Stimulated activated CD8-positive, alpha-beta memory T cell treated with anti-CD3 and anti-CD28 coated beads, Interleukin-12 subunit alpha, Interleukin-12 subunit beta, amount 100 ng/mL, for 24 hours (primary cell): ENCODE measurements at regions not wholly inside any gene's neighbourhood (a gene's known extent, or its start where the extent isn't known, plus 50 kb on each side); places are given as distances from the start of the nearest gene placed in this dataset.

ENCODE experiments used
- DNase-seq: peaks from one replicate; pipeline ENCODE4 v3.0.0-alpha.2; 2020; ENCODE audit errors: extremely low read depth

DNA sequence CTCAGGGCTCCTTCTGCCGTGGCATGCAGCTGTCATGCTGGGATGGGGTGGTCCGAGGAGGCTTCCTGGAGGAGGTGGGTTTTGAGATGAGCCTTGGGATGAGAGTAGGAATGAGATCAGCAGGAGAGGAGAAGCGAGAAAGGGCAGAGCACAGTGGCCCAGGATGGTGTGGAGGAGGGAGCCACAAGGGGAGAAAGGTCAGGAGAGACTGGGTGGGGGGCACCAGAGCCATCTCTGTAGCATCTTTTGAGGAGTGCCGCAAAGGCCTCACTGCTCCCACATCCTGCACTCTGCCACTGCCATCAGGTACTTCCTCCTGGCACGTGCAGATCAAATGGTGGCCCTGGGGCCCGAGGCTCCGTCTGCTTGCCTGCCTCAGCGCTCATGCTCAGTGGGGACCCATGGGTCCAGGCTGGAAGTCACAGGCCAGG, 150.2 kb downstream of the MACROH2A1 start:
- no peak for DNase-seq

- DNase-seq, result no peak
Measured at GRCh38 chr5:135246923-135247795, 151.9 kb downstream of the MACROH2A1 start.

- DNase-seq, result no peak
Measured at GRCh38 chr5:135246605-135246922, 152.5 kb downstream of the MACROH2A1 start.

DNA sequence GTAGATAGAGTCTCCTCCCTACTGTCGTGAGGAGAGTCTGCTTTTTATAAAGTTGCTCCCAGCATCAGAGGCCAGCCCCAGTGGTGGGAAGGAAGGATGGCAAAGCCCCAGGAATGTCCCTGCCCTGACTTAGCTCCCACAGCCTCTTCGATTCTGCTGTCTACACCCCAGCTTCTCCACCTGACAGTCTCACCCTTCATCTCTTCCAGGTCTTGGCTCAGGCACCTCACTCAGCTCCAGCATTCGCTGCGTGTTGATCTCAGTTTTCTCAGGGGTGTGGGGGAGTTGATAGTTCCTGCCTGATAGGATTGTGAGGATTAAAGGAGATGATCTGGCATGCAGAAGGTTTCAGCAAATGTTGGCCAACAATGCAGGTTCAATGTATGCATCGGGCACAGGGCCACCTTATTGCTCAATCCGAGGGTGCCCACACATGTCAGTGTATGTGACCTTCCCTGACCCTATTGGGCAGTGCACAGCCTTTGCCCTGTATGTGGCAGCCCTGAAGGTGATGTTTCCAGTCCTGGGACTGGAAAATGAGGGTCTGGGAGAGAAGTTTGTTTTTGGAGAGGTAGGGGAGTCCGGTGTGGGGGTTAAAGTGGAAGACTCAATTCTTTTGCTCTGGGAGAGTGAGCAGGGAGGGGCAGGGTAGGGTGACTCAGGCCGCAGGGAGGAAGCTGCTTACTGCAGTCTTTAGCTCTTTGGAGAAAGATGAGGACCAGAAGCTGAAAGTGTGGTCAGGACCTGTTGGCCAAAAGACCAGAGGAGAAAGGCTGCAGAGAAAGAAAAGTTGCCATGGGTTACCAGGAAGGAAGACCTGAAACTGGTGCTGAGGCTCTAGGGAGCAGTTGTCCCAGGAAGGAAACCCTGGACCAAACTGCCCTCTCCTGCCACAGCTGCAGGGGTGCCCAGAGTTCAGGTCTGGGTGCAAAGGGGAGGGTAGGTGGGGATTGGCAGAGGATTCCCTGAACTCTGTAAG, 153.2 kb downstream of the MACROH2A1 start:
- no peak for DNase-seq

GRCh38 chr5:135244620-135245021, 154.4 kb downstream of the MACROH2A1 start:
- DNase-seq, result no peak

DNA sequence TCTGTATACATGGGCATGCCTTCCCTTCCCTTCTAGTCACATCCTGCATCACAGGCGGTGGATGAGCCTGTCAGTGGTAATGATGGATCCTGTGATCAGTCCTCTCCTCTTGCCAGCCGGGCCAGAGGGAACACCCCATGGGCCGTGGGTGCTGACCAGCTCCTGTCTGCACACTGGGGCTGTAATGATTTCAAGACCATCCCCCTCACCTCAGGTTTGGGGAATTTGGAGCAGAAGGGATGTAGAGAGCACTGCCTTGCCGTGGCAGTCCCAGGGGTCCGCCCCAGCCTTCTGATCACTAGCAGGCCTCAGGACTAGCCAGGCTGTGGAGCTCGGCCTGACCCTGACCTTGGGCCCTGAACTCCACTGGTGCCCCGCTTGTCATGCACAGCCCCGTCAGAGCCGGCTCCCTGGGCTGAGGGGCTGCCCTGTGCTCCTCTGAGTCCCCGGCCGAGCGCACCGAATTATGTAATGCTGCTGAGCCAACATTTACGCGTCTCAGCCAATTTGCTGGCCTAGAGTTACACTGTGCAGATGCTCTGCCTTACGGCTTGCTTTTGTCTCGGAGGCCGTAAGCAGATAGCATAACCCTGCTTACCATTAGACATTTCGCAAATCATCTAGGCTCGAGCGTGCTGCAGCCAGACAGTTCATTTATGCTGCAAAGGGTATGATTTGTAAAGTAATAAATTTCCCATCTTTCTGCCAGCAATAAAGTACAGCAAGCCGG, 155.3 kb downstream of the MACROH2A1 start:
- DNase-seq, result no peak

DNA sequence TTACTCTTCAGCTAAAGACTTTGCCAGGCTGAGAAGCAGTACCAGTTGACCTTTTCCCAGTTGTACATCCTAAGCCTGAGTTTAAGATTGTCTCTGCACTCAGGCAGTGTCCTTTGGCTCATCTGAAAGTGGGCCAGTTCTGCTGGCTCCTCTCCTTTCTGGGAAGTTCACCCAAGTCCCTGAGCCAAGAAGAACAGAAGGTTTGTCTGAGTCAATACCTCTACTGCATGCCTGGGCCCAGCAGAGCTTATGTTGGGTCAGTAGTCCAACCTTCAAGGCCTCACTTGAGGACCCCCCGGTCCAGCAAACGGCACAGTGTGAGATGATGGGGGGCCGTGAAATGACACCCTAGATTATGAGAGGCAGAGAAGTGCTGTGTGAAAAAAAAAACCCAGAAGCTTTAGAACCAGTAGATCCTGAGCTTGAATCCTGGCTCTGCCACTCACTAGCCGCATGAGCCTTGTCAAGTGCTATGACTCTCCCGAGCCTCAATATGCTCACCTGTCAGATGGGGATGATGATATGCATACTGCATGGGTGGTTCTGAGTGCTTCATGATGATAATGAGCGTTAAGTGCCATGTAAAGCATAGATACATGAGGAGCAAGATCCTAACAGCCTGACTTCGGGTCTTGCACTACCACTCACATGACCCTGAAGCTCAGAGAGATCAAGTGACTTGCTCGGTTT, 156.0 kb downstream of the MACROH2A1 start:
- DNase-seq, result no peak

- no peak for DNase-seq
Measured at GRCh38 chr5:135242021-135242865, 156.8 kb downstream of the MACROH2A1 start.

DNA sequence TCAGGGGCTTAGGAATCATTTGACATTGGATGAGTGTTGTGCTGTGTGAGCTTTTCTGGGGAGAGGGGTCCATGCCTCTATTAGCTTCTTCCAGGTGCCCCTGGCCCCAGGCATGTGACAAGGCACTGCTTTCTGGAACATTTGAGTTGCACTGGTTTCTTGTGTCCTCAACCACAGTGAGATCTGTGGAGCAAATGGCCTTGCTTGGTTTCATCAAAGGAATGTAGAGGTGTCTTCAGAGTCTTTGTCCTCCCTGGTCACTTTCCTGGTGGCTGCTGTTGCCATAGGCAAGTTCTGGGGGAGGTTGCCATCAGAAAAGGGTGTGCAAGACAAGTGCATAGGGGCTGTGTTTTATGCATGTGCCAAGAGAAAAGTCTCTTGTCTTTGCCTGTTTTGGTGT, 157.5 kb downstream of the MACROH2A1 start:
- DNase-seq, result no peak

DNA sequence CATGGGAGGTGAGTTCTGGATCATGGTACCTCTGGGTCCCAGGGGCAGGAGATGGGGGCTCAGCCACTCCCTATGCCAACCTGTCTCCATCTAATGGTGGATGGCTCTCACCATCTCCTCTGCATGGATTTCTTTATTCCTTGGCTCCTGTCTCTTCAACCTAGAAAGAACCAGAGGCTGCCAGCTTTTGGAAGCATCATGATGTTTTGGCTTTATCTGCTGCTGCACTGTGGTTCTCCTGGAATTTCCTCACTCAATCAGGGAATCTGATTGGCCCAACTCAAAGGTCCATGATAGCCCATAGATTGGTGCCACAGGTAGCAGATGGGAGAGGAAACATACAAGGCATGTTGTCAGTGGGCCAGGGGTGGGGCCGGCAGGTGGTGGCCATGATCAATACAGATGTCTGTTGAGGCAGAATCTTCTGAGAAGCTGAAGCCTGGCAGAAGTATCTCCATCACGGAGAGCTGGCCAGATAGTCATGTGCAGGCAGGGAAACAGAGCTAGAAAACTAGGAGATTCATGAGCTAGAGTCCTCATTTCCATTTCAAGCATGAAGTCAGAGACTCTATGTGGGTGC, 158.2 kb downstream of the MACROH2A1 start:
- no peak for DNase-seq

DNA sequence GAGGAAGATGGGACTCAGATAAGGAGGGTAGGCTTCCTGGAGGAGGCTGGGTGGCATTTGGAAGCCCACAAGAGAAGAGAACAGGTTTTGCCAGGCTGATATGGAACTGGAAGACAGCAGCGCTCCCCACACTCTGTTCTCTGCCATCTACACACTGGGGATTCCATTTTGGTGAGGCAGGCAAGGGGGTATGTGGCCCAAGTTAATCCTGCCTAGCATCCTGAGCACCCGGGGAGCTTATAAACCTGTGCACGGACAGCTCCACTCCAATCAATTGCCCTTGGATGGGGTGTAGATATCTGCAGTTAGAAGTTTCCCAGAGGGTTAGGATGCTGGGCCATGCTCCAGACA, 158.8 kb downstream of the MACROH2A1 start:
- no peak for DNase-seq

GRCh38 chr5:135239453-135240282, 159.4 kb downstream of the MACROH2A1 start:
- no peak for DNase-seq

DNA sequence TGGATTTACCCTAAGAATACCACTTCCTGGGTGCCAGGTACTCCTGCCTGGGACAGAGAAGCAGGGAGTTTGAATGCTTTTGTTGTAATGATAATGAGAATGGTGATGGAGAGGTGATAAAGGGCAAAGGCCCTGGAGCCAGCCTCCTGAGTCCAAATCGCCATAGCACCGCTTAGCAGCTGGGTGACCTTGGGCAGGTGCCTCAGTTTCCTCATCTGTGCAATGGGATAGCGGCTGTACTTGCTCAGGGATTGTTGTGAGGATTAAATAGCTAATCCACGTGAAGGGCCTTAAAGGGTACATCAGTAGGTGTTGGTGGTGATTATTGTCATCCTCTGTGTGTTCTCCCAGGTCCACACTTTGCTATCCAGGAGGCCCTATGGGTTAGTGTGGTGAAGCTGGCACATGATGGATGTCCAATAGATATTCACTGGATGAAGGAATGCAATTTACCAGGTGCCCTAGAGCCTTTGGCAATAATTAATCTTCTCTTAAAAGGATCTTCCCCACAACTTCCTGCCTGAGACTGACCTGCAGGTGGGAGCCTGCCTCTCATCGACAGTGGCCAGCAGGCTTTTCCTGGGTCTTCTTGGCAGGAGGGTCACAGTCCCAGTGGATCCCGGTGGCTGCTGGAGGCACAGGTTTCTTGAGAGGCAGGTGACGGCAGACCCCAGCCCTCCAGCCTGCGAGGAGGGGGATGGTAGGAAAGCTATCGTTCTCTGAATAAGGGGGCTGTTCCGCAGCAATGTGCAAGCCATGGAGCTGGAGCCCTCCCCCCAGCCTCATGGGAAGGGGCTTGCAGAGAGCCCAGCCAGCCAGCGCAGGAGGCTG, 160.2 kb downstream of the MACROH2A1 start:
- no peak for DNase-seq

DNA sequence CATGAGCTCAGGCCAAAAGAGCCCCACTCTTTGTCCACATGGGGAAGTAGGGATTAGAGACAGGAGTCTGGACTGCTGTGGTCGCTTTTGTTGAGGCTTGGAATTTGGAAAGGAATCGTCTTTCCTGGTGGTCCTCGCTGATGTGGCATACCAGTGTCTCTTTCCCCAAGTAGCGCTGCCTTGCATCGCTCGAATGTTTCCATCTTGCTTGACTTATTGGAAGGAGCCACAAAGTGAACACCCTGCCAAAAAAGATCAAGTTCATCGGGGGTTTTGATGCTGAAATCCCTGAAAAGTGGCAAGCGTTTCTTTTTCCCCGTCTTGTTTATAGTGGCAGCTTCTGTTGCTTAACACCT, 161.3 kb downstream of the MACROH2A1 start:
- no peak for DNase-seq

GRCh38 chr5:135236908-135237747, 161.9 kb downstream of the MACROH2A1 start:
- DNase-seq, result no peak

GRCh38 chr5:135236228-135236907, 162.7 kb downstream of the MACROH2A1 start:
- no peak for DNase-seq
